Chondrocyte (in vitro differentiated cells): ENCODE measurements at regions not wholly inside any gene's neighbourhood (a gene's known extent, or its start where the extent isn't known, plus 50 kb on each side); places are given as distances from the start of the nearest gene placed in this dataset.
"Not testable (repeated sequence)": the region's sequence is repeated elsewhere in the genome, so short reads cannot be mapped to it uniquely, and the experiment has no call there.

Source experiments
- DNase-seq: peaks from one replicate; pipeline ENCODE4 v3.0.0; 2021; ENCODE audit warnings: mixed read lengths, low spot score
- H3K27ac Mint-ChIP-seq: one replicate; pipeline ENCODE4 v1.8.0; 2021; ENCODE audit warnings: mild to moderate bottlenecking, moderate library complexity, mixed read lengths; ENCODE audit not compliant: unreplicated experiment
- H3K27me3 Mint-ChIP-seq: 2 replicates; pipeline ENCODE4 v1.8.0; 2021; ENCODE audit warnings: low read depth, mixed read lengths
- H3K36me3 Mint-ChIP-seq: 2 replicates; pipeline ENCODE4 v1.8.0; 2021; ENCODE audit warnings: low read depth, mixed read lengths
- H3K4me1 Mint-ChIP-seq: 2 replicates; pipeline ENCODE4 v1.8.0; 2021; ENCODE audit warnings: low read depth, mild to moderate bottlenecking, mixed read lengths
- H3K4me3 Mint-ChIP-seq: one replicate; pipeline ENCODE4 v1.8.0; 2021; ENCODE audit warnings: mild to moderate bottlenecking, moderate library complexity, mixed read lengths; ENCODE audit not compliant: unreplicated experiment
- H3K9me3 Mint-ChIP-seq: 2 replicates; pipeline ENCODE4 v1.8.0; 2021; ENCODE audit warnings: low read depth, mixed read lengths
- TF ChIP-seq, protein P1 (sequence below): fragments of 200-600 bp; sonication (generic); IDR thresholded peaks from 2 replicates; pipeline ENCODE4 v1.5.0; 2021; ENCODE audit warnings: antibody characterized with exemption, mild to moderate bottlenecking, moderate library complexity

GRCh38 chr10:118422241-118422640 lies 80.1 kb upstream of the FAM204A start:
- H3K27me3 Mint-ChIP-seq, result peaks cover 15% of the 10 kb centered on the region
- peaks cover 2% of the 10 kb centered on the region for H3K9me3 Mint-ChIP-seq
- H3K27ac Mint-ChIP-seq, result no peak overlapping the region
- H3K4me1 Mint-ChIP-seq, result peaks cover 3% of the 10 kb centered on the region
- H3K36me3 Mint-ChIP-seq, result no peaks in the 10 kb centered on the region
- no peak overlapping the region for H3K4me3 Mint-ChIP-seq
- TF ChIP-seq, protein P1, sequence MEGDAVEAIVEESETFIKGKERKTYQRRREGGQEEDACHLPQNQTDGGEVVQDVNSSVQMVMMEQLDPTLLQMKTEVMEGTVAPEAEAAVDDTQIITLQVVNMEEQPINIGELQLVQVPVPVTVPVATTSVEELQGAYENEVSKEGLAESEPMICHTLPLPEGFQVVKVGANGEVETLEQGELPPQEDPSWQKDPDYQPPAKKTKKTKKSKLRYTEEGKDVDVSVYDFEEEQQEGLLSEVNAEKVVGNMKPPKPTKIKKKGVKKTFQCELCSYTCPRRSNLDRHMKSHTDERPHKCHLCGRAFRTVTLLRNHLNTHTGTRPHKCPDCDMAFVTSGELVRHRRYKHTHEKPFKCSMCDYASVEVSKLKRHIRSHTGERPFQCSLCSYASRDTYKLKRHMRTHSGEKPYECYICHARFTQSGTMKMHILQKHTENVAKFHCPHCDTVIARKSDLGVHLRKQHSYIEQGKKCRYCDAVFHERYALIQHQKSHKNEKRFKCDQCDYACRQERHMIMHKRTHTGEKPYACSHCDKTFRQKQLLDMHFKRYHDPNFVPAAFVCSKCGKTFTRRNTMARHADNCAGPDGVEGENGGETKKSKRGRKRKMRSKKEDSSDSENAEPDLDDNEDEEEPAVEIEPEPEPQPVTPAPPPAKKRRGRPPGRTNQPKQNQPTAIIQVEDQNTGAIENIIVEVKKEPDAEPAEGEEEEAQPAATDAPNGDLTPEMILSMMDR, result no peak
- DNase-seq, result no peak

DNA sequence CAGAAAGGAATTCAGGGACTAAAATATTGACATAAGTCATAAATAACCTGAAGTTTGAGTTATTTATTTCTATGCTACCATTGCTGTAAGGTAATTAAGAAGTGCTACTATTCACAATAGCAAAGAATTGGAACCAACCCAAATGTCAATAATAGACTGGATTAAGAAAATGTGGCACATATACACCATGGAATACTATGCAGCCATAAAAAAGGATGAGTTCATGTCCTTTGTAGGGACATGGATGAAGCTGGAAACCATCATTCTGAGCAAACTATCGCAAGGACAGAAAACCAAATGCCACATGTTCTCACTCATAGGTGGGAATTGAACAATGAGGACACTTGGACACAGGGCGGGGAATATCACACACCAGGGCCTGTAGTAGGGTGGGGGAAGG lies 77.9 kb upstream of the FAM204A start:
- not testable (repeated sequence) for H3K9me3 Mint-ChIP-seq, H3K36me3 Mint-ChIP-seq
- H3K27me3 Mint-ChIP-seq, result peaks cover 25% of the 10 kb centered on the region

GRCh38 chr10:118412932-118413331 lies 70.8 kb upstream of the FAM204A start:
- peaks cover 12% of the 10 kb centered on the region for H3K27me3 Mint-ChIP-seq
- no peaks in the 10 kb centered on the region for H3K9me3 Mint-ChIP-seq
- no peaks in the 10 kb centered on the region for H3K36me3 Mint-ChIP-seq
- DNase-seq, result no peak
- H3K4me3 Mint-ChIP-seq, result no peak overlapping the region
- H3K4me1 Mint-ChIP-seq, result no peaks in the 10 kb centered on the region
- H3K27ac Mint-ChIP-seq, result no peak overlapping the region
- TF ChIP-seq, protein P1, result no peak

More for the DNA sequence above, 77.9 kb upstream of the FAM204A start:
- H3K27ac Mint-ChIP-seq, DNase-seq, H3K4me3 Mint-ChIP-seq, H3K4me1 Mint-ChIP-seq: not testable (repeated sequence)

DNA sequence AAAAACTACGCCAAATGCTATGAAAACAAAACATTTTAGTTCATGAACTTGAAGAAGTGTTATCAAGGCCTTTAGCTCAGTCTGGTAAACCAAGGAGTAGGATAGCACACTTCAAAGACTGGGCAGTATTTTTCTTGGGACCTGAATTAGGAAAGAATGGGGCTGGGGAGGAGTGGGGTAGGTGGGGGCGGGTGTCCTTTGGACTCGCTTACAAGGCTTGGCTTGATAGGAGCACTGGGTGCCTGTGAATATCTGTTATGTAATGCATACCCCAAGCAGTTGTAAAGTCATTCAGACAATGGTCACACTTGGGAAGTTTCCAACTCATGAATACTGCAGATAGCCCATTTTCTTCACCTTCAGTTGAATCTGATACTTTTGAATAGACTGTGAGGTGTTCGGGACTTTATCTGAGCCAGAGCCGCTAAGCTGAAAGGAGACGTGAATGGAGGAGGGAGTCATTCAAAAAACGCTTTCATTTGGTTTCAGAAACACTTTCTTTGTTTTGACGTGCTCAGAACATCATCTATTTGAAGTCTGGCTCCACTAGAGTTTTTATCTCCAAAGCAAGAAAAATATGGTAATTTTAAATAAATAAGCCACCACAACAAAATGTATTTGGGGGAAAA lies 70.1 kb upstream of the FAM204A start:
- DNase-seq, result no peak
- Mint-ChIP-seq H3K9me3 (no peaks in the 10 kb centered on the region), H3K27me3 (peaks cover 9% of the 10 kb centered on the region), H3K4me1 (no peaks in the 10 kb centered on the region), H3K4me3 (no peak overlapping the region), H3K36me3 (no peaks in the 10 kb centered on the region), H3K27ac (no peak overlapping the region)
- TF ChIP-seq, protein P1, result no peak

DNA sequence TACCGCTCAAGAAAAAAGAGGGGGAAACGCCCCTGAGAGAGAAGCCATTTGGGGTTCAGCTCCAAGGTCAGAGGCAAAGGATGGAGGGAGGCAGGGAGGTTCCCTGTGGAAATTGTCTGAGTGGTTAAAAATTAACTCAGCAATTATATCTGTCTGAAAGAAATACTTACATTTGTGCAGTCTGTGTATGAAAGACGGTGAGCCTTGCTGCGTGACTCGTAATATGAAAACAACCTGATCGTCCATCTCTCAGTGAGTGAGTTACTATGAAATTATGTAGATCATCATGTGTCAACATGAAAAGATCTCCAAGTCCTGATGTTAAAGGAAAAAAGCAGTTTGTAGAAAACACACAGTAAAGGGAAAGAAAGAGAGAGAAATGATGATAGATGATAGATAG lies 67.2 kb upstream of the FAM204A start:
- DNase-seq, result no peak
- no peaks in the 10 kb centered on the region for H3K9me3 Mint-ChIP-seq
- H3K4me3 Mint-ChIP-seq, result no peak overlapping the region
- peaks cover 6% of the 10 kb centered on the region for H3K4me1 Mint-ChIP-seq
- TF ChIP-seq, protein P1, result no peak
- no peaks in the 10 kb centered on the region for H3K36me3 Mint-ChIP-seq
- no peaks in the 10 kb centered on the region for H3K27me3 Mint-ChIP-seq
- no peak overlapping the region for H3K27ac Mint-ChIP-seq

DNA sequence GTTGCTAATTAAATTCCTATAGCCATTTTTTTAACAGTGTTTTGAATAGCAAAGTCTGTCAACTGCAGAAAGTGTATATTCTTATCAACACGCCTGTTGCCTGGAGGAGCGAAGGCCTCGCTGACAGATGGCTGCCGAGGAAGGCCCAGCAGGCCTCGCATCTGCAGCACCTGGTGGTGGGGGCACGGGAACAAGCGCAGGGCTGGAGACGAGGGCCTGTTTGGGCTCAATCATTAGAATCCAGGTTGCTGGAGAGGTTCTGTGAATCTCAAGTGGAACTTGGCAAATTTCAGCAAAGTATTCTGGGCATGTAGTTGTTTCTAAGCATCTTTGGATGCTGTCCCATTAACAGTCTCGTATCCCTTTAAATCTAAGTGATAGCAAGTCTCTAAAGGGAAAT lies 66.1 kb upstream of the FAM204A start:
- DNase-seq, result no peak
- Mint-ChIP-seq H3K36me3 (no peaks in the 10 kb centered on the region), H3K4me3 (no peak overlapping the region), H3K9me3 (no peaks in the 10 kb centered on the region), H3K4me1 (peaks cover 6% of the 10 kb centered on the region), H3K27ac (no peak overlapping the region), H3K27me3 (no peaks in the 10 kb centered on the region)
- TF ChIP-seq, protein P1, result no peak
